Caki2 (cell line): ENCODE measurements at regions not wholly inside any gene's neighbourhood (a gene's known extent, or its start where the extent isn't known, plus 50 kb on each side); places are given as distances from the start of the nearest gene placed in this dataset.

Source experiments
- DNase-seq: peaks from one replicate; pipeline ENCODE4 v3.0.0-alpha.2; 2015; ENCODE audit warnings: low read depth
- in situ Hi-C: cut with HindIII; loops from 2 replicates; pipeline ENCODE4 v1.10.0; 2016; ENCODE audit warnings: low sequenced_read_pairs, low pct_unique_long_range_greater_than_20kb, mixed read lengths

DNA sequence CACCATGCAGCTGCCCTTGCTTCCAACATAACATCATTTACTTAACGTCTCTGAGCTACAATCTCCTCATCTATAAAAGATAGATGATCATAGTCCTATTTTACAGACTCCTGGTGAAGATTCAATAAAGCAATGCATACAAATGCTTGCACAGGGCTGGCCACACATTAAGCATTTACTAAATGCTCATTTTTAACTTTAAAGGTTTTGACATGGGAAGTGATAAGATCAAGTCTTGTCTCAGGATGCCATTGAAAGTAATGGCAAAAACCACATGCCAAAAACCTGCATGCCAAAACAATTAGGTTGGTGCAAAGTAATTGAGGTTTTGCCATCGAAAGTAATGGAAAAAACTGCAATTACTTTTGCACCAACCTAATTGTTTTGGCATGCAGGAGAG lies 181.2 kb upstream of the ADRA1B start:
- no peak for DNase-seq
- in situ Hi-C loops = no loop called here

GRCh38 chr5:159735749-159736660 lies 180.3 kb upstream of the ADRA1B start:
- DNase-seq = no peak
- in situ Hi-C loops = no loop called here

DNA sequence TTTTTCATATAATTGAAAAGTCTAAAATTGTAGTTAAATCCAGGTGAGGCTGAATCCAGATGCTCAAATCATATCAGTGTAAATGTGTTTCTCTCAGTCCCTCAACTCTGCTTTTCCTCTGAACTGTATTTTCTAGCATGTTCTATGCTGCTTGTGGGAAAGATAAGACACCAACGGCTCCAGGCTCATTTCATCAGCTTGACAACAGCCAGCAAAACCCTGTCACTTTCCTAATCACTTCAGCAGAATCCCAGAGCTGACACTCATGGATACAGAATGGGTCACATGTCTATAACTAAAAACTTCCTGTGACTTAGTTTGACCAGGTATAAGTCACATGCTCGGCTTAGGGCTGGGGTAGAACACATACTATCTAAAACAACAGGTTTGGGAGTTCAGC lies 179.4 kb upstream of the ADRA1B start:
- in situ Hi-C loops = no loop called here
- DNase-seq = no peak

DNA sequence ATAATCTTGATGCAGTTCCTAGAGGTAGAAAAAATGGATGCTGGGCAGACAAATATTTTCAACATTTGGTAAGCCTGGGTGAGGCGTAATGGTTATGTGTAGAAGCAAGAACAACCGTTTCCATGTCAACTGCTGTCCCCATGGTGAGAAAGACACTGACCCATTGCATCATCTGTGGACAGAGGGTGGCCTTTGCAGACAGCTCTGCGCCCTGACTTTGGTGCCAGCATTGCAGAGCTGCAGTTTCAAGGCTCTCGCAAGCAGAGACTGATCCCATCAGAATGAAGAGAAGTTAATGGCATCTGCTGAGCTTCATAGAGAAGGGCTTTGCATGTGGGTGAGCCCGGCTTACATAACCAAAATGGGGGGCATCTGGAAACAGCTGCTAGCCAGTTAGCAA lies 179.0 kb upstream of the ADRA1B start:
- no peak for DNase-seq
- in situ Hi-C loops = no loop called here

GRCh38 chr5:159741829-159742322 lies 174.4 kb upstream of the ADRA1B start:
- DNase-seq = no peak
- in situ Hi-C loops = no loop called here

- in situ Hi-C loops = no loop called here
- DNase-seq = no peak
These were observed 173.0 kb upstream of the ADRA1B start for GRCh38 chr5:159743234-159743633.

DNA sequence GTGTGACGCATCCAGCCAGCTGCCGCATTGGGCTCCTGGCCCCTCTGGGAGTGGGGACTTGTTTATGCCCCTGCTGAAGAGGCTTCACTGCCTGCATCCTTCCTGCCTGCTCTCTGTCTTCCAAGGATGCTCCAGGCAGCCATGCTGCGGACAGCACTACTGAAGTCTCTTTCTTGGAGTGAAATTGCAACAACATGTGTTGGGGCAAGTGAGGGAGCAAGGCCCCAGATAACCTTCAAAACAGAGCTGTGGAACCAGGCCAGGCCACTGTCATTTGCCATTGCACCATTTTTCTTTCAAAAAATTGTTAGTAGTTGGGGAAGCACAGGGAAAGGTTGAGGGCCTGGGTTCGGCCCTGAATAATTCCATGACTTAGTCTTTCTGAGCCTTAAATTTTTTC lies 169.6 kb upstream of the ADRA1B start:
- in situ Hi-C loops = no loop called here
- DNase-seq = no peak

DNA sequence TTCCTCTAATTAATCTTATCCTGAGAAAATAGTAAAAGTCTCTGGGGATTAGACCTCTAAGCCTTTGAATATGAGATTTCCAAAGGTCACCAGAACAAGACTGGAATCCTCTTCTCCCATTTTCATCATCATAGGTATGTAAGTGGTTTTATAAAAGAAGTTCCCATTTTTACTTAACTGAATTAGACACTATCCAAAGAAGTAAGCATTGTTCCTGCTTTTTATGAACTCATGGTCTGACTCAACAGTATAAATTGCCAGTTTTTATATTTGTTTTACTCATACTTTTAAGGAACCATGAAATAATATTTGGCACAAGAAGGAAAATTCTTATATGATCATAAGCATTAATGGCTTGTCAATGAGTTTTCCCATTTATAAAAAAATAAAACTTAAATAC lies 167.1 kb upstream of the ADRA1B start:
- no peak for DNase-seq
- in situ Hi-C loops = no loop called here

DNA sequence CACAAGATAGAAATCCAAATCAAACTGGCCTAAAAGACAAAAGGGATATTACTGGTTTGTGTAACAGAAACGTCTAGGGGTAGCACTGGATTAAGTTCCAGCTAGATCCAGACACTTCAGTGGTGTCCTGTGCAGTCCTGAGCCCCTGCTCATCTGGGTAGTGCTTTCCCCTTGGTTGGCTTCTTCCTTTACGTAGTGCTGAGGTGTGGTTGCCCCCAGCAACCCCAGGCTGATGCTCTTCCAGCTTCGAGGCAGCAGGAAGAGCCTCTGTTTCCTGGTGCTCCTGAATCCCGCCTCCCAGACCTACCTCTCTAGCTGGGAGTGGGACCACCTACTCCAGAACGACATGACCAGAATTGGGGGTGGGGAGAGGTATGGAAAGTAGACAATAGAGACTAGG lies 166.1 kb upstream of the ADRA1B start:
- no peak for DNase-seq
- in situ Hi-C loops = no loop called here

DNA sequence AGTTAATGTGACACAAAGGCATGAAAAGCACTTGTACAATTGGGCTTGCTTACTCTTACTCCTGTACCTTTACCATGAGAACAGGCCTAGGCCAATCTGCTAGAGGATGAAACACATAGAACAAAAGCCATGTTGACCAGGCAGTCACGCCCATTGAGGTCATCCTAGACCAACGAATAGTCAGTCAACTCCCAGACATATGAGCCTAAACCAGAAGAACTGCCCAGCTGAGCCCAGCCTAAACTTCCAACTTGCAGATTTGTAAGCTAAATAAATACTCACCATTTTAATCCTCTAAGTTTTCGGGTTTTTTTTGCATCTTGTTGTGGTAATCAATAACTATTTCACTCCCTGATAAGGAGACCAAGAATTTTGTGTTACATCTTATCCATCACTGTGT lies 164.8 kb upstream of the ADRA1B start:
- in situ Hi-C loops = no loop called here
- DNase-seq = no peak

- in situ Hi-C loops = no loop called here
- DNase-seq = peak; percentile 61
These were observed 163.5 kb upstream of the ADRA1B start for GRCh38 chr5:159752622-159753275.

DNA sequence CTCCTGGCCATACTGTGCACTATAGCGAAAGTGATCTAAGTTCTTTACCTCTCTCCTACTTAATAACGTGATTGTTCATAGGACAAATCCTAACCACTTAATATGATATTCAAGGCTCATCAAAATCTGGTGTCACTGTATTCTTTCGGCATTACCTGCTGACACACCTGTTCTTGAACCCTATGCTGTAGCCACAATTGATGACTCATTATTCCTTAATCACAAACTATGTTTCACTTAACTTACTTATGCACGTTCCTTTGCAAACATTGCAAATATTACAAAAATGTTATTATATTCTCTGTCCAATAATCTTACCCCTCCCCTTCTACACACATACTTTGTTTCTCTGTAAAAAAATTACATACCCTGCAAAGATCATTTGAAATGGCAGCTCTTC lies 158.1 kb upstream of the ADRA1B start:
- no peak for DNase-seq
- in situ Hi-C loops = no loop called here

DNA sequence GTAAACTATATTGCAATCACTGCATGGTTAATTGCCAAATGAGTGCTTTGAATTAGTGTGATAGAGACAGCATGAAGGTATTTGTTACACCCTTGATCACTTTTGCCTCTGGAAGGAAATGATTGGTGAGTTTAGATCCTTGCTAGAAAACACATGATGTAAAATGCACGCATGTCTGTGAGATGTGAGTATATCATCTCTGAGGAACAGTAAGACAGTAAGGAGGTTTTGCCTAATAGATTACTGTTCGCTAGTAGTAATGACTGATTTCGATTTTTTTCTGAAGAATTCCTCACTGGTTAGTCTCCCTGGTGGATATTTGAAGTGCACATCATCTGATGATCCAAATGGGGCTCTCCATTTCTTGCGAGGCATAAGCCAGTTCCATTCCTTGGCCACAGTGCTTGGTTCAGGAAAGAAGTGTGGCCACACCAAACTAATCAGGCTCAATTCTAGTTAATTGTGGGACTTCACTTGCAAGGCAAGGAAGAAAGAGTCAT lies 156.4 kb upstream of the ADRA1B start:
- no peak for DNase-seq
- in situ Hi-C loops = no loop called here

GRCh38 chr5:159762921-159763320 lies 153.4 kb upstream of the ADRA1B start:
- no peak for DNase-seq
- in situ Hi-C loops = no loop called here

- in situ Hi-C loops = no loop called here
- no peak for DNase-seq
These were observed 152.7 kb upstream of the ADRA1B start for GRCh38 chr5:159763562-159763961.

DNA sequence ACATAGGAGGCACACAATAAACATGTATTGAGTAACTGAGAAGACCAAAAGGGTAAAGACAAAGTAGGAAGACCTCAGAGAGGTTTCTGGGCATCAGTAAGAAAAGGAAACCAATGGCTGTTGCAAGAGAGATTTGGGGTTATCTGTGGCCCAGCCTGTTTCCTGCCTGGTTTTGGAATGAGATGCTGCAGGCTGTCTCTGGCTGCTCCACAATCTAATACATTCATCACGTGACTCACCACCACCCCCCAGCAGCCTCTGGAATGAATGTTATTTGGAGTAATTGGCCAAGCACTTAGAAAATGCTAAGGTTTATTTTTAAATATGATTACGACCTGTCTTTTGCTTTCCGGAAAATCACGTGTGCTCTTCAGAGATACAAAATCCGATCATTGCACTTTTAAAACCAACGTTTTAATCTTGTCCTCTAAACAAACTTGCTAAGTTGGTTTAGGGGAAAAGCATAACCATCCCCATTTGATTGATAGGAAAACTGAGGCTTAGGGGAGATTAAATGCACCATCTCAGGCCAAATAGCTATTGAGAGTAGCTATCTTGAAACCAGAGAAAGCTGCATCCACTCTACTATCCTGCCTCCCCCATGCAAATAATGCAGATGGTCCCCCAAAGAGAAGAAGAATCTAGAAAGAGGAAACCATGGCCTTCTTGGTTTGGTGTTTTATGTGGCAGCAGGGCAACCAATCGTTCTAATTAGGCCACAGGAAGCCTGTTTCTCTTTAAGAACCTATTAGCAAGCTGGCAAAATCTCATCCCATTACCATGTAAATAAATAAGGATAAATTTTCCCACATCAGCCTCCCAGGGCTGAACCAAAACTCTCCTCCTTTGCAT lies 151.8 kb upstream of the ADRA1B start:
- DNase-seq = peak; percentile 33
- in situ Hi-C loops = no loop called here

GRCh38 chr5:159765135-159765433 lies 151.2 kb upstream of the ADRA1B start:
- in situ Hi-C loops = no loop called here
- no peak for DNase-seq

GRCh38 chr5:159765760-159766517 lies 150.3 kb upstream of the ADRA1B start:
- DNase-seq = no peak
- in situ Hi-C loops = no loop called here
